ENCODE measurements at regions not wholly inside any gene's neighbourhood (a gene's known extent, or its start where the extent isn't known, plus 50 kb on each side); places are given as distances from the start of the nearest gene placed in this dataset.
A peak's percentile ranks its signal among the peaks of the same experiment; 100 is the strongest.

- TF ChIP-seq ZBTB7A (IDR thresholded peaks at IDR 0.05; ENCODE audit: low read depth) (no peak), CEBPB (IDR thresholded peaks at IDR 0.05) (no peak), NFIC (IDR thresholded peaks at IDR 0.05) (no peak), TAF1 (IDR thresholded peaks at IDR 0.05; ENCODE audit: low read depth) (no peak), REST (IDR thresholded peaks at IDR 0.05; ENCODE audit: low read depth) (no peak), CREB1 (IDR thresholded peaks at IDR 0.05; ENCODE audit: low read depth) (no peak), YY1 (IDR thresholded peaks at IDR 0.05; ENCODE audit: low read depth) (no peak)
- TF ChIP-seq, protein P1, sequence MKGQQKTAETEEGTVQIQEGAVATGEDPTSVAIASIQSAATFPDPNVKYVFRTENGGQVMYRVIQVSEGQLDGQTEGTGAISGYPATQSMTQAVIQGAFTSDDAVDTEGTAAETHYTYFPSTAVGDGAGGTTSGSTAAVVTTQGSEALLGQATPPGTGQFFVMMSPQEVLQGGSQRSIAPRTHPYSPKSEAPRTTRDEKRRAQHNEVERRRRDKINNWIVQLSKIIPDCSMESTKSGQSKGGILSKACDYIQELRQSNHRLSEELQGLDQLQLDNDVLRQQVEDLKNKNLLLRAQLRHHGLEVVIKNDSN (IDR thresholded peaks at IDR 0.05) = no peak
Observed at GRCh38 chr10:21308018-21308417, 217.5 kb downstream of the SKIDA1 start.

- TF ChIP-seq NFIC (IDR thresholded peaks at IDR 0.05) (no peak), EGR1 (IDR thresholded peaks at IDR 0.05) (no peak), CREB1 (IDR thresholded peaks at IDR 0.05; ENCODE audit: low read depth) (no peak)
Observed at GRCh38 chr10:21304608-21305007, 220.9 kb downstream of the SKIDA1 start.

- TF ChIP-seq CEBPB (IDR thresholded peaks at IDR 0.05) (0 out of 2 replicates have a peak, but pooled peaks have one; percentile 33), NFIC (IDR thresholded peaks at IDR 0.05) (no peak)
Observed at GRCh38 chr10:21304198-21304597, 221.3 kb downstream of the SKIDA1 start.

- TF ChIP-seq NFIC (IDR thresholded peaks at IDR 0.05) = no peak
Observed at GRCh38 chr10:21300551-21300950, 224.9 kb downstream of the SKIDA1 start.

DNA sequence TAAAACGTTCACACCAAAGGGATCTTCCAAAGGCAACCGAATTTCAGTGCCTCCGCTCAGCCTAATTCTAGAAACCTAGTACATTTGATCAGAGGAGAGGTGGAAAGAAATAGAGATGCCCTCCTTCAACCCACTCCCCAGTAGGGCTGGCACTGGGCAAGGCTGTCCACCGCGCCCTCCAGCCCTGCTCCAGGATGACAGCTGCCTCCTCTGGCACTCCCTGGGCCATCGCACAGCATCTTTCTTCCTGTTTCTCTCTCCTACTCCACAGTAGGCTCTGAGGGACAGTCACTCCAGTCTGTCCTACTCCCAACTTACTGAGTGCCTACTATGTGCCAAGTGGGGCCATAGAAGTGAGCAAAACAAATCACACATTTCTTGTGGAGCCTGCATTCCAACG, 226.2 kb downstream of the SKIDA1 start:
- no peak for TF ChIP-seq CEBPB (IDR thresholded peaks at IDR 0.05)
- TF ChIP-seq REST (IDR thresholded peaks at IDR 0.05; ENCODE audit: low read depth) = no peak
- no peak for TF ChIP-seq TAF1 (IDR thresholded peaks at IDR 0.05; ENCODE audit: low read depth)
- no peak for TF ChIP-seq RAD21 (IDR thresholded peaks at IDR 0.05; ENCODE audit: low read depth)
- no peak for TF ChIP-seq FOXM1 (IDR thresholded peaks at IDR 0.05; ENCODE audit: borderline replicate concordance, low read depth)
- no peak for TF ChIP-seq EGR1 (IDR thresholded peaks at IDR 0.05)
- no peak for TF ChIP-seq YY1 (IDR thresholded peaks at IDR 0.05; ENCODE audit: low read depth)
- TF ChIP-seq, protein P1 (IDR thresholded peaks at IDR 0.05) = no peak

- no peak for TF ChIP-seq TEAD4 (IDR thresholded peaks at IDR 0.05)
- no peak for TF ChIP-seq CREB1 (IDR thresholded peaks at IDR 0.05; ENCODE audit: low read depth)
- TF ChIP-seq NFIC (IDR thresholded peaks at IDR 0.05) = no peak
- no peak for TF ChIP-seq EGR1 (IDR thresholded peaks at IDR 0.05)
- TF ChIP-seq TAF1 (IDR thresholded peaks at IDR 0.05; ENCODE audit: low read depth) = no peak
- no peak for TF ChIP-seq RAD21 (IDR thresholded peaks at IDR 0.05; ENCODE audit: low read depth)
- no peak for TF ChIP-seq EP300 (IDR thresholded peaks at IDR 0.05; ENCODE audit: borderline replicate concordance)
- no peak for TF ChIP-seq REST (IDR thresholded peaks at IDR 0.05; ENCODE audit: low read depth)
Observed at GRCh38 chr10:21298701-21299100, 226.8 kb downstream of the SKIDA1 start.

All from Ishikawa (cell line).